Epithelial cell of esophagus (primary cell): ENCODE measurements at regions not wholly inside any gene's neighbourhood (a gene's known extent, or its start where the extent isn't known, plus 50 kb on each side); places are given as distances from the start of the nearest gene placed in this dataset.
"Not testable (repeated sequence)": the region's sequence is repeated elsewhere in the genome, so short reads cannot be mapped to it uniquely, and the experiment has no call there.

Source experiments
- DNase-seq: peaks from one replicate; pipeline ENCODE4 v3.0.0; 2010; ENCODE audit warnings: low read depth
- H3K4me3 ChIP-seq: 2 replicates; pipeline ENCODE4 v1.5.1; 2011; ENCODE audit warnings: mild to moderate bottlenecking, low read length, control low read depth
- CTCF ChIP-seq: IDR thresholded peaks from 2 replicates; pipeline ENCODE4 v1.5.1; 2011; ENCODE audit warnings: low read depth, mild to moderate bottlenecking, low read length, control low read depth, inconsistent platforms; ENCODE audit not compliant: insufficient read depth; ENCODE audit errors: missing control alignments

GRCh38 chr2:193101591-193101990 lies 906.9 kb upstream of the TMEFF2 start:
- no peak overlapping the region for H3K4me3 ChIP-seq
- no peak for TF ChIP-seq CTCF
- DNase-seq = no peak

DNA sequence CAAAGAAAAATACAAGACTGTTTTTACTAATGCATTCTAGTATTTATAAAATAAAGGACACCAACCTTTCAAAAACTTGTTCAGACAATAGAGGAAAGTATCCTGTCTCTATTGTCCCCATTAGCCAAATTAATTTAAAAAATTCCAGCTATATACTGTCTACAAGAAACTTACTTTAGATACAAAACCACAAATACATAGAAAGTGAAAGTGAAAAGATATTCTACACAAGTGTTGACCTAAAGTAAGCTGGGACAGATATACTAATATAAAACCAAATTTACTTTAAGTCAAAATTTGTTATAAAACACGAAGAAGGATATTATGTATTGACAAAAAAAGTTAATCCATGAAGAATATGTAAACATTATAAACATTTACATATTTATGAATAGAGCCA lies 893.3 kb upstream of the TMEFF2 start:
- TF ChIP-seq CTCF = no peak
- DNase-seq = no peak
- no peak overlapping the region for H3K4me3 ChIP-seq

- DNase-seq = peak; percentile 58
- H3K4me3 ChIP-seq = no peak overlapping the region
- TF ChIP-seq CTCF = no peak
Observed at GRCh38 chr2:193076995-193077394, 882.3 kb upstream of the TMEFF2 start.

- no peak for TF ChIP-seq CTCF
- no peak overlapping the region for H3K4me3 ChIP-seq
- no peak for DNase-seq
Observed at GRCh38 chr2:193074933-193075332, 880.2 kb upstream of the TMEFF2 start.

- TF ChIP-seq CTCF = no peak
- DNase-seq = no peak
- no peak overlapping the region for H3K4me3 ChIP-seq
Observed at GRCh38 chr2:193072647-193073046, 877.9 kb upstream of the TMEFF2 start.

- not testable (repeated sequence) for DNase-seq, H3K4me3 ChIP-seq
Observed at GRCh38 chr2:193025556-193025955, 830.8 kb upstream of the TMEFF2 start.

DNA sequence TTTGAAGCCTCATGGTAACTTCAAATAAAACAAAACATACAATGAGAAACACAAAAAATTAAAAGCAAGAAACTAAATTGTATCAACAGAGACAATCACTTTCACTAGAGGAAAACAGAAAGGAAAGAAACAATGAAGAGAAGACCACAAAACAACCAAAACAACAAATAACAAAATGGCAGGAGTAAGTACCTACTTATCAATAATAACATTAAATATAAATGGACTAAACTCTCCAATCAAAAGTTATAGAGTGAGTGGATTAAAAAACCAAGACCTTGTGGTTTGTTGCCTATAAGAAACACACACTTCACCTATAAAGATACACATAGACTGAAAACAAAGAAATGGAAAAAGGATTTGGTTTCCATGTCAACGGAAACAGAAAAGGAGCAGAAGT lies 830.1 kb upstream of the TMEFF2 start:
- no peak for TF ChIP-seq CTCF
- H3K4me3 ChIP-seq = no peak overlapping the region
- DNase-seq = no peak

- no peak for DNase-seq
- H3K4me3 ChIP-seq = no peak overlapping the region
- TF ChIP-seq CTCF = no peak
Observed at GRCh38 chr2:193011870-193012269, 817.1 kb upstream of the TMEFF2 start.
